GM23338 (cell line): ENCODE measurements at regions not wholly inside any gene's neighbourhood (a gene's known extent, or its start where the extent isn't known, plus 50 kb on each side); places are given as distances from the start of the nearest gene placed in this dataset.
A peak's percentile ranks its signal among the peaks of the same experiment; 100 is the strongest.

Source experiments
- ATAC-seq: fragments of 200-7000 bp; cut with Tn5 transposase; 3 replicates; pipeline ENCODE4 v1.9.1; 2020
- DNase-seq: peaks from one replicate; pipeline ENCODE4 v3.0.0-alpha.2; 2015; ENCODE audit warnings: low spot score
- H2AFZ ChIP-seq: fragments of 200-600 bp; sonication (generic); 2 replicates; pipeline ENCODE4 v1.8.0; 2016; ENCODE audit warnings: antibody characterized with exemption, mild to moderate bottlenecking, moderate library complexity
- H3F3A ChIP-seq: fragments of 200-600 bp; sonication (generic); replicated peaks from 2 replicates; pipeline ENCODE4 v1.8.0; 2017; ENCODE audit warnings: antibody characterized with exemption, mixed run types, low read depth
- H3K27ac ChIP-seq: fragments of 200-600 bp; sonication (generic); 2 replicates; pipeline ENCODE4 v1.6.1; 2016; ENCODE audit warnings: low read depth
- H3K27me3 ChIP-seq: fragments of 200-600 bp; sonication (generic); 2 replicates; pipeline ENCODE4 v1.8.0; 2016; ENCODE audit warnings: mild to moderate bottlenecking, mixed run types, moderate library complexity; ENCODE audit not compliant: insufficient read depth
- H3K36me3 ChIP-seq: fragments of 200-600 bp; sonication (generic); 2 replicates; pipeline ENCODE4 v1.8.0; 2016; ENCODE audit warnings: mild to moderate bottlenecking; ENCODE audit not compliant: insufficient read depth
- H3K4me1 ChIP-seq: fragments of 200-600 bp; sonication (generic); 2 replicates; pipeline ENCODE4 v1.8.0; 2016; ENCODE audit warnings: mild to moderate bottlenecking, moderate library complexity; ENCODE audit not compliant: insufficient read depth
- H3K4me2 ChIP-seq: fragments of 200-600 bp; sonication (generic); 2 replicates; pipeline ENCODE4 v1.7.1; 2017; ENCODE audit warnings: mixed run types
- H3K4me3 ChIP-seq: fragments of 200-600 bp; sonication (generic); 2 replicates; pipeline ENCODE4 v1.6.1; 2016; ENCODE audit warnings: mixed run types
- H3K79me2 ChIP-seq: fragments of 200-600 bp; sonication (generic); replicated peaks from 2 replicates; pipeline ENCODE4 v1.8.0; 2017; ENCODE audit warnings: mild to moderate bottlenecking; ENCODE audit not compliant: insufficient read depth
- H3K9me2 ChIP-seq: fragments of 200-600 bp; sonication (generic); 2 replicates; pipeline ENCODE4 v1.8.0; 2017; ENCODE audit not compliant: insufficient read depth
- H4K20me1 ChIP-seq: fragments of 200-600 bp; sonication (generic); replicated peaks from 2 replicates; pipeline ENCODE4 v1.8.0; 2017; ENCODE audit warnings: mild to moderate bottlenecking; ENCODE audit not compliant: insufficient read depth
- H3K27ac Mint-ChIP-seq: 2 replicates; pipeline ENCODE4 v1.8.0; 2020; ENCODE audit warnings: inconsistent platforms, mild to moderate bottlenecking, moderate library complexity, mixed read lengths
- H3K27me3 Mint-ChIP-seq: 3 replicates; pipeline ENCODE4 v1.8.0; 2022; ENCODE audit warnings: low read depth, mild to moderate bottlenecking, moderate library complexity, mixed read lengths, inconsistent platforms; ENCODE audit not compliant: insufficient read depth, poor library complexity
- H3K36me3 Mint-ChIP-seq: 3 replicates; pipeline ENCODE4 v1.8.0; 2021; ENCODE audit warnings: low read depth, mild to moderate bottlenecking, inconsistent platforms, moderate library complexity, mixed read lengths
- H3K4me1 Mint-ChIP-seq: 3 replicates; pipeline ENCODE4 v1.8.0; 2020; ENCODE audit warnings: mild to moderate bottlenecking, inconsistent platforms, mixed read lengths
- H3K4me3 Mint-ChIP-seq: 3 replicates; pipeline ENCODE4 v1.8.0; 2021; ENCODE audit warnings: moderate library complexity, mild to moderate bottlenecking, inconsistent platforms, mixed read lengths
- H3K9me3 Mint-ChIP-seq: 3 replicates; pipeline ENCODE4 v1.8.0; 2020; ENCODE audit warnings: moderate library complexity, mild to moderate bottlenecking, inconsistent platforms, mixed read lengths
- CTCF ChIP-seq, 2 experiments: fragments of 200-600 bp in 1 of 2; sonication (generic) in 1 of 2; conservative IDR thresholded peaks; 2 replicates each; pipeline versions ENCODE4 v1.5.1 to v1.6.1; 2016 to 2017; ENCODE audit warnings: antibody characterized with exemption in 2 of 2, low read depth in 2 of 2, mild to moderate bottlenecking in 2 of 2, moderate library complexity in 1 of 2
- EZH2 ChIP-seq: fragments of 200-600 bp; sonication (generic); IDR thresholded peaks from one replicate; pipeline ENCODE4 v1.8.0; 2017; ENCODE audit warnings: antibody characterized with exemption, mild to moderate bottlenecking, low read depth; ENCODE audit not compliant: unreplicated experiment
- JUNB ChIP-seq: IDR thresholded peaks from one replicate; pipeline ENCODE4 v1.6.1; 2016; ENCODE audit warnings: antibody characterized with exemption; ENCODE audit not compliant: unreplicated experiment
- NANOG ChIP-seq: IDR thresholded peaks from 2 replicates; pipeline ENCODE4 v1.6.1; 2016; ENCODE audit warnings: antibody characterized with exemption, borderline replicate concordance
- POLR2AphosphoS5 ChIP-seq: IDR thresholded peaks from 2 replicates; pipeline ENCODE4 v1.6.1; 2016; ENCODE audit warnings: antibody characterized with exemption, low read depth
- REST ChIP-seq: IDR thresholded peaks from one replicate; pipeline ENCODE4 v1.6.1; 2018; ENCODE audit warnings: antibody characterized with exemption; ENCODE audit not compliant: unreplicated experiment
- STAT1 ChIP-seq: IDR thresholded peaks from one replicate; pipeline ENCODE4 v1.6.1; 2016; ENCODE audit warnings: antibody characterized with exemption; ENCODE audit not compliant: unreplicated experiment
- ZNF114 ChIP-seq: fragments of 250-450 bp; sonication (Bioruptor Pico); IDR thresholded peaks from 2 replicates; pipeline ENCODE4 v1.5.0; 2020; ENCODE audit warnings: mild to moderate bottlenecking, moderate library complexity
- ZNF331 ChIP-seq: fragments of 250-450 bp; sonication (Bioruptor Pico); IDR thresholded peaks from 2 replicates; pipeline ENCODE4 v1.5.0; 2020; ENCODE audit warnings: low read depth, mild to moderate bottlenecking, moderate library complexity
- ZNF462 ChIP-seq: fragments of 250-450 bp; sonication (Bioruptor Pico); IDR thresholded peaks from 2 replicates; pipeline ENCODE4 v1.5.0; 2020; ENCODE audit warnings: mild to moderate bottlenecking, moderate library complexity

- no peak for TF ChIP-seq REST
- no peak for TF ChIP-seq CTCF (conservative IDR thresholded peaks at IDR 0.05; ENCODE audit: low read depth in 2 of 2)
- no peak for TF ChIP-seq JUNB
- TF ChIP-seq ZNF331 (CRISPR knock-in tag), result no peak
- TF ChIP-seq POLR2AphosphoS5, result no peak
- no peak for TF ChIP-seq STAT1
- no peak for TF ChIP-seq NANOG
- TF ChIP-seq EZH2, result no peak
- no peak for TF ChIP-seq ZNF114 (CRISPR knock-in tag)
Measured at GRCh38 chr6:66226109-66226508, 519.1 kb upstream of the EYS start (continued).

GRCh38 chr6:66210964-66211363, 503.9 kb upstream of the EYS start:
- Histone ChIP-seq H3K4me1 (no peaks in the 10 kb centered on the region), H2AFZ (no peak overlapping the region), H3K36me3 (peaks cover 19% of the 10 kb centered on the region), H3K9me2 (peaks cover 4% of the 10 kb centered on the region; the same call in 1 of the 2 replicates), H3K27me3 (no peaks in the 10 kb centered on the region), H3K79me2 (no peaks in the 10 kb centered on the region), H3K4me3 (no peak overlapping the region), H3K27ac (no peak overlapping the region), H3F3A (no peaks in the 10 kb centered on the region), H4K20me1 (no peaks in the 10 kb centered on the region), H3K4me2 (no peak overlapping the region)
- H3K36me3 Mint-ChIP-seq, result peaks cover 54% of the 10 kb centered on the region
- H3K9me3 Mint-ChIP-seq, result peaks cover 82% of the 10 kb centered on the region
- H3K4me3 Mint-ChIP-seq, result no peak overlapping the region
- DNase-seq, result peak; percentile 31
- no peaks in the 10 kb centered on the region for H3K27me3 Mint-ChIP-seq
- no peak for ATAC-seq
- H3K4me1 Mint-ChIP-seq, result no peaks in the 10 kb centered on the region
- H3K27ac Mint-ChIP-seq, result no peak overlapping the region
- TF ChIP-seq ZNF331 (CRISPR knock-in tag), result no peak
- TF ChIP-seq REST, result no peak
- TF ChIP-seq ZNF462 (CRISPR knock-in tag), result no peak
- TF ChIP-seq POLR2AphosphoS5, result no peak
